ENCODE measurements at regions not wholly inside any gene's neighbourhood (a gene's known extent, or its start where the extent isn't known, plus 50 kb on each side); places are given as distances from the start of the nearest gene placed in this dataset.

GRCh38 chr6:163667372-163668060 lies 253.0 kb downstream of the QKI start:
- 61 to 70% methylated on average over 13 of the region's 13 CpGs for WGBS, 2 donors
- peaks cover 0 to 15% (median 0%) of the 10 kb centered on the region in 4 donors for H3K4me1 ChIP-seq
- no peaks in the 10 kb centered on the region for H3K9me3 ChIP-seq
- H3K27me3 ChIP-seq = no peaks in the 10 kb centered on the region
- no peak overlapping the region for H3K4me3 ChIP-seq
- H3K27ac ChIP-seq = peak overlapping the region in 2 of 4 donors; percentile 20 to 39
- no peaks in the 10 kb centered on the region for H3K36me3 ChIP-seq
- peak; percentile 63 to 81 for TF ChIP-seq EP300 (IDR thresholded peaks at IDR 0.05)
- no peak for TF ChIP-seq POLR2A (IDR thresholded peaks at IDR 0.05)
- DNase-seq (ENCODE audit: low spot score in 2 of 2) = peak in 1 of 2 donors; percentile 83

GRCh38 chr6:163665464-163665863 lies 250.9 kb downstream of the QKI start:
- Histone ChIP-seq H3K4me1 (peaks cover 0 to 15% (median 2%) of the 10 kb centered on the region in 4 donors), H3K9me3 (no peaks in the 10 kb centered on the region), H3K4me3 (no peak overlapping the region), H3K27ac (no peak overlapping the region), H3K27me3 (no peaks in the 10 kb centered on the region), H3K36me3 (no peaks in the 10 kb centered on the region)
- no peak for TF ChIP-seq POLR2A (IDR thresholded peaks at IDR 0.05)
- no peak for TF ChIP-seq EP300 (IDR thresholded peaks at IDR 0.05)
- TF ChIP-seq, protein P1, sequence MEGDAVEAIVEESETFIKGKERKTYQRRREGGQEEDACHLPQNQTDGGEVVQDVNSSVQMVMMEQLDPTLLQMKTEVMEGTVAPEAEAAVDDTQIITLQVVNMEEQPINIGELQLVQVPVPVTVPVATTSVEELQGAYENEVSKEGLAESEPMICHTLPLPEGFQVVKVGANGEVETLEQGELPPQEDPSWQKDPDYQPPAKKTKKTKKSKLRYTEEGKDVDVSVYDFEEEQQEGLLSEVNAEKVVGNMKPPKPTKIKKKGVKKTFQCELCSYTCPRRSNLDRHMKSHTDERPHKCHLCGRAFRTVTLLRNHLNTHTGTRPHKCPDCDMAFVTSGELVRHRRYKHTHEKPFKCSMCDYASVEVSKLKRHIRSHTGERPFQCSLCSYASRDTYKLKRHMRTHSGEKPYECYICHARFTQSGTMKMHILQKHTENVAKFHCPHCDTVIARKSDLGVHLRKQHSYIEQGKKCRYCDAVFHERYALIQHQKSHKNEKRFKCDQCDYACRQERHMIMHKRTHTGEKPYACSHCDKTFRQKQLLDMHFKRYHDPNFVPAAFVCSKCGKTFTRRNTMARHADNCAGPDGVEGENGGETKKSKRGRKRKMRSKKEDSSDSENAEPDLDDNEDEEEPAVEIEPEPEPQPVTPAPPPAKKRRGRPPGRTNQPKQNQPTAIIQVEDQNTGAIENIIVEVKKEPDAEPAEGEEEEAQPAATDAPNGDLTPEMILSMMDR (IDR thresholded peaks at IDR 0.05) = no peak
- 91 to 93% methylated on average over 1 of the region's 1 CpG for WGBS, 2 donors
- no peak for DNase-seq (ENCODE audit: low spot score in 2 of 2)

GRCh38 chr6:163663575-163663974 lies 249.1 kb downstream of the QKI start:
- Histone ChIP-seq H3K27ac (no peak overlapping the region), H3K27me3 (no peaks in the 10 kb centered on the region), H3K4me1 (peaks cover 0 to 15% (median 2%) of the 10 kb centered on the region in 4 donors), H3K4me3 (no peak overlapping the region), H3K9me3 (no peaks in the 10 kb centered on the region), H3K36me3 (no peaks in the 10 kb centered on the region)
- DNase-seq (ENCODE audit: low spot score in 2 of 2) = no peak
- TF ChIP-seq POLR2A (IDR thresholded peaks at IDR 0.05) = no peak
- TF ChIP-seq, protein P1 (IDR thresholded peaks at IDR 0.05) = no peak
- no peak for TF ChIP-seq EP300 (IDR thresholded peaks at IDR 0.05)
- 81 to 83% methylated on average over 7 of the region's 7 CpGs for WGBS, 2 donors

- no peaks in the 10 kb centered on the region for H3K36me3 ChIP-seq
- H3K27ac ChIP-seq = no peak overlapping the region
- H3K9me3 ChIP-seq = no peaks in the 10 kb centered on the region
- H3K4me1 ChIP-seq = peaks cover 0 to 8% (median 2%) of the 10 kb centered on the region in 4 donors
- no peak for DNase-seq (ENCODE audit: low spot score in 2 of 2)
- TF ChIP-seq, protein P1 (IDR thresholded peaks at IDR 0.05) = no peak
- TF ChIP-seq EP300 (IDR thresholded peaks at IDR 0.05) = no peak
- no peak for TF ChIP-seq POLR2A (IDR thresholded peaks at IDR 0.05)
- H3K4me3 ChIP-seq = no peak overlapping the region
- 93 to 94% methylated on average over 16 of the region's 16 CpGs for WGBS, 2 donors
- H3K27me3 ChIP-seq = no peaks in the 10 kb centered on the region
These were observed 248.2 kb downstream of the QKI start for GRCh38 chr6:163662604-163663225.

DNA sequence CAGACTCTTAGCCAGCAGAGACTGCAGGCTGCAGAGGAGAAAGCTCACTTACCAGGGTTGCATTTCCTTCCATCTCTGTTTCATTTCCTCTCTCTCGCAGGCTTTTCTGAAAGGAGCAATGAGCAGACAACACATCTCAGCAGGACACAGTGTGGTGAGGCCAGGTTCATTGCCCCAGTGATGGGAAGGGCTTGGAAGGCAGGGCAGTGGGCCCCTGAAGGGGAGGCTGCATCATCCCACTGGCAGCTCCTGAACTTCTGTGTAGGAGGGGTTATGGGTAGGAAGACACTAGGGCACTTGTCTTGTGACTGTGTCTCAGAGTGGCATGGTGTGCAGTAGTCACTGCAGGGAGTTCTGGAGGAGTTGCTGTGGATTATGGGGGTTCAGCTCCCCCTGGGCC lies 246.8 kb downstream of the QKI start:
- Histone ChIP-seq H3K36me3 (no peaks in the 10 kb centered on the region), H3K27ac (no peak overlapping the region), H3K4me3 (no peak overlapping the region), H3K27me3 (no peaks in the 10 kb centered on the region), H3K9me3 (no peaks in the 10 kb centered on the region), H3K4me1 (peaks cover 0 to 4% (median 0%) of the 10 kb centered on the region in 4 donors)
- 15 to 72% methylated on average over 1 of the region's 1 CpG for whole genome bisulfite sequencing, 2 donors
- no peak for DNase-seq (ENCODE audit: low spot score in 2 of 2)
- no peak for TF ChIP-seq POLR2A (IDR thresholded peaks at IDR 0.05)
- TF ChIP-seq EP300 (IDR thresholded peaks at IDR 0.05) = no peak
- TF ChIP-seq, protein P1 (IDR thresholded peaks at IDR 0.05) = no peak

Measured in tibial nerve (tissue), 4 donors.